Left lung (tissue), 4 donors: ENCODE measurements at regions not wholly inside any gene's neighbourhood (a gene's known extent, or its start where the extent isn't known, plus 50 kb on each side); places are given as distances from the start of the nearest gene placed in this dataset.

Experiments
- ATAC-seq: fragments of 200-7000 bp; cut with Tn5 transposase; one replicate; pipeline ENCODE4 v1.9.1; 2020; ENCODE audit warnings: moderate library complexity
- DNase-seq, 4 donors: peaks; one replicate each; pipeline ENCODE4 v3.0.0-alpha.2; 2013 to 2020
- H3K27ac ChIP-seq, 2 donors: fragments of 200-600 bp; sonication (generic) in 1 of 2; one replicate each; pipeline versions ENCODE4 v1.5.0 to v1.8.0; 2020 to 2021
- H3K27me3 ChIP-seq, 2 donors: fragments of 200-600 bp; sonication (generic) in 1 of 2; one replicate each; pipeline versions ENCODE4 v1.5.0 to v1.8.0; 2020 to 2021
- H3K36me3 ChIP-seq, 2 donors: fragments of 200-600 bp; sonication (generic) in 1 of 2; one replicate each; pipeline versions ENCODE4 v1.5.0 to v1.8.0; 2020 to 2021
- H3K4me1 ChIP-seq, 2 donors: fragments of 200-600 bp; one replicate each; pipeline ENCODE4 v1.8.0; 2021
- H3K4me3 ChIP-seq, 2 donors: fragments of 200-600 bp; sonication (generic) in 1 of 2; one replicate each; pipeline versions ENCODE4 v1.5.0 to v1.8.0; 2020 to 2021; ENCODE audit warnings: mild to moderate bottlenecking in 1 of 2
- H3K9me3 ChIP-seq, 2 donors: fragments of 200-600 bp; sonication (generic) in 1 of 2; one replicate each; pipeline versions ENCODE4 v1.5.0 to v1.8.0; 2020 to 2021
- CTCF ChIP-seq, 2 donors: fragments of 200-600 bp; sonication (generic) in 1 of 2; IDR thresholded peaks; one replicate each; pipeline versions ENCODE4 v1.5.0 to v1.8.0; 2021; ENCODE audit warnings: antibody characterized with exemption in 2 of 2
- intact Hi-C, 2 donors: fragments of 100-400 bp; cut with DNase I; formaldehyde crosslinking; loops; one replicate each; pipeline versions ENCODE4 v1.11.2 to v1.14.2; 2022
- donor health status: DM: no; HTN: yes; CAD: no.
- donor health status: DM: no; HTN: no; CAD: no.

DNA sequence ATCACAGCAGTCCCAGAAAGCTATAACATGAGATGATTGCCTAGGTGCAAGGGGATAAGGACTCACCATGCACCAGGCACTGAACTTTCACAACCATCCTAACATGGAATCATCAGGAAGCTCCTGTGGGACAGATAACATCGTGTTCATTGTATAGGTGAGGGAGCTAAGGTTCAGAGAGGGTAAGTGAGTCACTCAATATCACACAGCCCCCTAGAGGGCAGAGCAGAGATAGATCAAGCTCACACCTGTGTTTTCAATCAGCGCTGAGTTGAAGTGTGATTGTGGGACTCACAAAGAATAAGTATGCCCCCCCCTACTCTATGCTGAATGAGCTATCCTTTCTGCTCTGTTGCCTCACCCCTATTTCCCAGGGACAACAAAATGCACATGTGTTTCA, 377.7 kb upstream of the ERCC4 start:
- Histone ChIP-seq H3K4me3 (no peak overlapping the region), H3K9me3 (peaks cover 0 to 9% of the 10 kb centered on the region in 2 donors), H3K27ac (no peak overlapping the region), H3K4me1 (no peaks in the 10 kb centered on the region), H3K27me3 (no peaks in the 10 kb centered on the region), H3K36me3 (no peaks in the 10 kb centered on the region)
- no peak for TF ChIP-seq CTCF (IDR thresholded peaks at IDR 0.05)
- intact Hi-C loops, result no loop called here
- no peak for ATAC-seq
- DNase-seq, result no peak

DNA sequence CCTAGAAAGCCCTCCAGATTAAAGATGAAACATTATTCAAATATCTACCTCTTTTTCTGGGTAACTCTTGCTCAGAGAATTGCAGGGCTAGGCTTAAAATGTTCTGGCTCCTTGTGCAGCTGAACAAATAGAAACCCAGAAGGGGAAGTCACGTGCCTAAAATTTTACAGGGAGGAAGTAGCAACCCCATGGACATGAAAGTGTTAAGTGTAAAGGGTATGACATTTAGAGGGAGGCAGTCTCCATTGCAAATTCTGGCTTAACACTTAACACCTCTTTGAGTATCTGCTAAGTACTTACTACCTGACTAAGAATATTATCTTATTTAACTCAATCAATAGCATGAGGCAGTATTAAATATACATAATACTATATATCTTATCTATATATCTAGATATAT, 376.1 kb upstream of the ERCC4 start:
- Histone ChIP-seq H3K9me3 (peaks cover 0 to 9% of the 10 kb centered on the region in 2 donors), H3K27me3 (no peaks in the 10 kb centered on the region), H3K4me3 (no peak overlapping the region), H3K4me1 (no peaks in the 10 kb centered on the region), H3K36me3 (no peaks in the 10 kb centered on the region), H3K27ac (no peak overlapping the region)
- no peak for ATAC-seq
- no peak for DNase-seq
- intact Hi-C loops, result no loop called here
- no peak for TF ChIP-seq CTCF (IDR thresholded peaks at IDR 0.05)

DNA sequence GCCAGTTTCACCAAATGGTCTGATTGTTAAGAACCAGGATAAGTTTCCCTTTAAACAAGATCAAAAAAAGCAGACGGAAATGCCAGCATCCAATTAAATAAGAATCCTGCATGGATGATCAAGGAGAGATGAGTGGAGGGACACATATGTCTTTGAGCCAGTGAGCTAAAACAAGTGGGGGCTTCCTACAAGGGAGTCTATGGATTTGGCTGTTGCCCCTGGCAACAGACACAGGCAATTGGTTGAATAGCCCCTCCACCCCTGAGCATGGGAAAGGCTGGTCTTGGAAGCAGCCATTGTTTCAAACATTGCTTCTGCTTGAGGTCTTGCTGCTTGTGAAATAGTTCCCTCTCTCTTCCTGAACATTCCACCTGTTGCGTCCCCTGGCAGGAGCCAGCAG, 374.7 kb upstream of the ERCC4 start:
- Histone ChIP-seq H3K27me3 (no peaks in the 10 kb centered on the region), H3K36me3 (no peaks in the 10 kb centered on the region), H3K27ac (no peak overlapping the region), H3K4me3 (no peak overlapping the region), H3K4me1 (no peaks in the 10 kb centered on the region), H3K9me3 (peaks cover 0 to 5% of the 10 kb centered on the region in 2 donors)
- DNase-seq, result no peak
- intact Hi-C loops, result no loop called here
- ATAC-seq, result no peak
- TF ChIP-seq CTCF (IDR thresholded peaks at IDR 0.05), result no peak

- Histone ChIP-seq H3K27me3 (peaks cover 0 to 6% of the 10 kb centered on the region in 2 donors), H3K4me3 (no peak overlapping the region), H3K27ac (no peak overlapping the region), H3K9me3 (no peaks in the 10 kb centered on the region), H3K4me1 (no peaks in the 10 kb centered on the region), H3K36me3 (no peaks in the 10 kb centered on the region)
- intact Hi-C loops, result no loop called here
- no peak for ATAC-seq
- no peak for DNase-seq
- no peak for TF ChIP-seq CTCF (IDR thresholded peaks at IDR 0.05)
Measured at GRCh38 chr16:13550254-13550653, 369.7 kb upstream of the ERCC4 start.

DNA sequence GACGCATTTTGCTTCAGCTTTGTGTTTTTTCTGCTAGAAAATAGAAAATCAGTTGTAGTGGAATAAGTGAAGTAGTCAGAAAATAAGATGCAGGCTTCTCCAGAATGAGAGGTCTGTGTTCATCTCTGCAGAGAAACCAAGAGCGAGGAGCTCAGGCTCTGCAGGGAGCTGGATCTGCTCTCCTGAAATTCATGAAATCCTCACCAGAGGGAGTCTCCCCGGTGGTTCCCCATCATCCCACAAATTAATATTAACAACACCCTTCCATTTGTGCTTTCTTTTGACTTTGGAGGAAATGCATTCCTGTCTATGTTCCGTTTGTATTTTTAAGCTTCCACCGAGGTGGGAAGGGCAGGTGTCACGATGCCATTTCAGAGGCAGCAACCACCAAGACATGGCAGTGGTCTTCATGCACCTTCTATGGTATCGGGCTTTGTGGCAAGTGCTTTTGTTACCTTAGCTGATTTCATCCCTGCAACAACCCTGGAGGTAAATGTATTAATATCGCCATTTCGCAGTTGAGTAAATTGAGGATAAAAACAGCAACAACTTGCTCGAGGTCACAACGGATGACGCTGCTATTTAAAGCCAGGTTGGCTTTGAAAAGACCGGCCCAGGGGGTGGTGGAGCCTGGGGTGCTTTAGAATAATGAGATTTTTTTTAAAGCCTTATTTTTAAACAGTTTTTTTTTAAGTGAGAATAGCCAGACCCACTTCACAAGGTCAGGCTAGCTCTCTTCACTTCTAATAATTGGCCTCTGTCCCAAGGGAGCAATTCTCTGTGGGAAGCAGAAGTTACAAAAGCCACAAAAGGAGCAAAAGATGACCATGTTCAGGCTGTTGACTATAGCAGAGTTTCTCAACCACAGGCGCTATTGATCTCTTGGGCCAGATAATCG, 367.6 kb upstream of the ERCC4 start:
- TF ChIP-seq CTCF (IDR thresholded peaks at IDR 0.05), result no peak
- H3K27me3 ChIP-seq, result peaks cover 0 to 16% of the 10 kb centered on the region in 2 donors
- no peak overlapping the region for H3K4me3 ChIP-seq
- H3K27ac ChIP-seq, result no peak overlapping the region
- DNase-seq, result no peak
- H3K36me3 ChIP-seq, result no peaks in the 10 kb centered on the region
- intact Hi-C loops, result no loop called here
- no peak for ATAC-seq
- H3K4me1 ChIP-seq, result no peaks in the 10 kb centered on the region
- no peaks in the 10 kb centered on the region for H3K9me3 ChIP-seq
